Activated CD8-positive, alpha-beta memory T cell treated with anti-CD3 and anti-CD28 coated beads for 1 hour (primary cell): ENCODE measurements at regions not wholly inside any gene's neighbourhood (a gene's known extent, or its start where the extent isn't known, plus 50 kb on each side); places are given as distances from the start of the nearest gene placed in this dataset.
"Not testable (repeated sequence)": the region's sequence is repeated elsewhere in the genome, so short reads cannot be mapped to it uniquely, and the experiment has no call there.

ENCODE experiments used
- DNase-seq, 2 donors: peaks; one replicate each; pipeline ENCODE4 v3.0.0-alpha.2; 2020; ENCODE audit warnings: low read depth in 1 of 2; ENCODE audit errors: extremely low read depth in 1 of 2

- no peak for DNase-seq
Measured at GRCh38 chr17:83159204-83160049, 80.0 kb downstream of the METRNL start.

GRCh38 chr17:83160443-83161297 is 81.3 kb downstream of the METRNL start:
- no peak for DNase-seq

GRCh38 chr17:83161298-83162034 is 82.1 kb downstream of the METRNL start:
- no peak for DNase-seq

GRCh38 chr17:83162035-83162745 is 82.8 kb downstream of the METRNL start:
- DNase-seq, result no peak

- DNase-seq, result no peak
Measured at GRCh38 chr17:83164490-83164889, 85.1 kb downstream of the METRNL start.

GRCh38 chr17:83170571-83171260 is 91.3 kb downstream of the METRNL start:
- DNase-seq, result no peak

- DNase-seq, result no peak
Measured at GRCh38 chr17:83171661-83172060, 92.3 kb downstream of the METRNL start.

GRCh38 chr17:83172099-83172498 is 92.7 kb downstream of the METRNL start:
- not testable (repeated sequence) for DNase-seq

GRCh38 chr17:83172646-83173045 is 93.2 kb downstream of the METRNL start:
- not testable (repeated sequence) for DNase-seq

- not testable (repeated sequence) for DNase-seq
Measured at GRCh38 chr17:83173180-83173913, 93.9 kb downstream of the METRNL start.

GRCh38 chr17:83173914-83174361 is 94.5 kb downstream of the METRNL start:
- no peak for DNase-seq

GRCh38 chr17:83174362-83175118 is 95.1 kb downstream of the METRNL start:
- no peak for DNase-seq

- no peak for DNase-seq
Measured at GRCh38 chr17:83175119-83175821, 95.9 kb downstream of the METRNL start.

GRCh38 chr17:83175822-83176622 is 96.6 kb downstream of the METRNL start:
- no peak for DNase-seq

- DNase-seq, result no peak
Measured at GRCh38 chr17:83176623-83177583, 97.5 kb downstream of the METRNL start.
